Gastroesophageal sphincter (tissue), 4 donors: ENCODE measurements at regions not wholly inside any gene's neighbourhood (a gene's known extent, or its start where the extent isn't known, plus 50 kb on each side); places are given as distances from the start of the nearest gene placed in this dataset.
A peak's percentile ranks its signal among the peaks of the same experiment; 100 is the strongest.

Source experiments
- ATAC-seq: fragments of 150-250 bp; one replicate; pipeline ENCODE4 v1.9.1; 2016; ENCODE audit warnings: mild to moderate bottlenecking, moderate library complexity
- H3K27ac ChIP-seq, 4 donors: fragments of 200-600 bp; sonication (generic) in 3 of 4; 1 replicate in 3 of 4; 2 replicates in 1 of 4; pipeline ENCODE4 v1.5.1; 2016 to 2019
- H3K27me3 ChIP-seq: fragments of 200-600 bp; sonication (generic); one replicate; pipeline ENCODE4 v1.5.1; 2019
- H3K36me3 ChIP-seq, 2 donors: fragments of 200-600 bp; sonication (generic); one replicate each; pipeline ENCODE4 v1.5.1; 2019; ENCODE audit warnings: control low read depth in 1 of 2
- H3K4me1 ChIP-seq, 3 donors: fragments of 200-600 bp; sonication (generic); 1 replicate in 2 of 3; 2 replicates in 1 of 3; pipeline ENCODE4 v1.5.1; 2016 to 2019; ENCODE audit warnings: control low read depth in 2 of 3
- H3K4me3 ChIP-seq, 2 donors: fragments of 200-600 bp; sonication (generic); one replicate each; pipeline ENCODE4 v1.5.1; 2019; ENCODE audit warnings: mild to moderate bottlenecking in 1 of 2, moderate library complexity in 1 of 2
- H3K9me3 ChIP-seq, 3 donors: fragments of 200-600 bp; sonication (generic); one replicate each; pipeline ENCODE4 v1.5.1; 2017 to 2019; ENCODE audit warnings: control low read depth in 2 of 3
- CTCF ChIP-seq, 4 experiments: fragments of 200-600 bp in 2 of 4; fragments of 450-650 bp in 2 of 4; sonication (generic) in 1 of 4; IDR thresholded peaks; one replicate each; pipeline ENCODE4 v1.5.1; 2017 to 2019; ENCODE audit warnings: antibody characterized with exemption in 4 of 4, mild to moderate bottlenecking in 2 of 4, moderate library complexity in 2 of 4
- EP300 ChIP-seq: sonication (generic); formaldehyde crosslinking; IDR thresholded peaks from one replicate; pipeline ENCODE4 v1.6.1; 2017; ENCODE audit warnings: antibody characterized with exemption, mild to moderate bottlenecking
- POLR2A ChIP-seq, 2 donors: fragments of 450-650 bp; IDR thresholded peaks; one replicate each; pipeline ENCODE4 v1.6.1; 2017; ENCODE audit warnings: antibody characterized with exemption in 2 of 2, mild to moderate bottlenecking in 2 of 2, moderate library complexity in 1 of 2
- POLR2AphosphoS5 ChIP-seq: sonication (generic); formaldehyde crosslinking; IDR thresholded peaks from one replicate; pipeline ENCODE4 v1.6.1; 2017; ENCODE audit warnings: antibody characterized with exemption
- WGBS, 2 donors: methylation state at CpG; one replicate each; pipeline ENCODE4 v1.1.5; 2018; ENCODE audit warnings: low coverage in 1 of 2; 5-methylcytosine and 5-hydroxymethylcytosine counted together

DNA sequence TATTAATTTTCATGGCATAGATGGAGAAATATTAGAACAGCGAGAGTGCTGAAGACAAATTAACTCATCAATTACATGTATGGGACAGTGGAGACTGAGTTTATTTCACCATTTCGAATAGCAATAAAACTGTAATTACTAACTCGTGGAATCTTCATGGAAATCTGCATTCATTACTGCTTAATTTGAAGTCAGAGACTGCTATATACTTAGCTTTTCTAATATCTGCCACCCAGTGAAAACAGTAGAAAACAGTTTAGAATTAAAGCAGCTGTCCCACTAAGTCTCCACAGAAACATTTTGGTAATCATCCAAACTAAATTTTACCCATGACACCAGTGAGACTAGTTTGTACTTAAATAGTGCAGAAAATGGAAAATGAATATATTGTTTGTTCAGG is 56.8 kb downstream of the IZUMO3 start:
- ATAC-seq, result no peak
- Histone ChIP-seq H3K36me3 (no peaks in the 10 kb centered on the region), H3K9me3 (no peaks in the 10 kb centered on the region), H3K27me3 (no peaks in the 10 kb centered on the region), H3K27ac (no peak overlapping the region), H3K4me3 (no peak overlapping the region), H3K4me1 (peaks cover 0 to 31% (median 5%) of the 10 kb centered on the region in 3 donors)
- TF ChIP-seq POLR2A (IDR thresholded peaks at IDR 0.05) (no peak), EP300 (no peak), CTCF (IDR thresholded peaks at IDR 0.05) (no peak), POLR2AphosphoS5 (no peak)
- 16 to 56% methylated on average over 2 to 3 of the region's 3 CpGs for WGBS, 2 donors

GRCh38 chr9:24487946-24488345 is 57.8 kb downstream of the IZUMO3 start:
- Histone ChIP-seq H3K36me3 (no peaks in the 10 kb centered on the region), H3K9me3 (no peaks in the 10 kb centered on the region), H3K27me3 (no peaks in the 10 kb centered on the region), H3K27ac (no peak overlapping the region), H3K4me3 (no peak overlapping the region), H3K4me1 (peaks cover 0 to 31% (median 5%) of the 10 kb centered on the region in 3 donors)
- WGBS, 2 donors, result 80 to 100% methylated on average over 1 of the region's 1 CpG
- TF ChIP-seq POLR2A (IDR thresholded peaks at IDR 0.05) (no peak), CTCF (IDR thresholded peaks at IDR 0.05) (no peak), POLR2AphosphoS5 (no peak), EP300 (no peak)
- ATAC-seq, result no peak

GRCh38 chr9:24487250-24487861 is 58.3 kb downstream of the IZUMO3 start:
- H3K9me3 ChIP-seq, result no peaks in the 10 kb centered on the region
- no peak overlapping the region for H3K27ac ChIP-seq
- H3K4me3 ChIP-seq, result no peak overlapping the region
- no peaks in the 10 kb centered on the region for H3K27me3 ChIP-seq
- no peaks in the 10 kb centered on the region for H3K36me3 ChIP-seq
- no peak for TF ChIP-seq EP300
- peak in 2 of 4 experiments; percentile 20 to 34 for TF ChIP-seq CTCF (IDR thresholded peaks at IDR 0.05)
- no peak for TF ChIP-seq POLR2A (IDR thresholded peaks at IDR 0.05)
- TF ChIP-seq POLR2AphosphoS5, result peak; percentile 64
- 8 to 10% methylated on average over 3 of the region's 3 CpGs for WGBS, 2 donors
- H3K4me1 ChIP-seq, result peaks cover 0 to 31% (median 5%) of the 10 kb centered on the region in 3 donors
- peak; percentile 57 for ATAC-seq

DNA sequence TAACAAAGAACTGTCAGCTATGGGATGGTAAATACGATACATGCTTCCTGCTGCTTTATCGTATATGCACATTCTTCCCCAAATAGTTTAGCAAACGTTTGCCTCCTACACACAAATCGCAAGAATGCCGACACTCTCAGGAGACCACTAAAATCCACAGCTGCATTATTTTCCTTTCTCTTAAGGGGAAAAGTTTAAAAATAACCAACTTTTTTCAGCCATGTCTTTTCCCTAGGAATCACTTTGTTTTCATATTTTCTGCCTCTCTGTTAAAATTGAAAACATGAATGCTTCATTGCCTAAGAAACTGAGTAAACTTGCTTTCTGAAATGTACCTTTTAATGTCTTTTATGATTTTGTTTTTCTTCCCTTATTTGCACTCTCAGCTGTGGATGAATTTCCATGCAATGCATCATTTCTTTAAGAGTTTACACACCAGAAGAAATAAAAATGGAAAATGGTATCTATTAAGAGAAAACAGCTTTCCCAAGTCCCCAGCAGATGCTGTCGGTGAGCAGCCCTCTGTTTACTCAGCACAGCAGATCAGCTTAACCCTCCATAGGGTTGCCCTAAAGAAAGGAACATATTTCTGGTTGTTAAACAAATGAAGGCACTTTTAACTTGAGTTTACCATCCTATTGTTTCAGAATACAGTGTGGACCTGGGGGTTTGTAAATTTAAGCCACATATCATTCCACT is 66.2 kb downstream of the IZUMO3 start:
- no peak for ATAC-seq
- Histone ChIP-seq H3K9me3 (no peaks in the 10 kb centered on the region), H3K27ac (no peak overlapping the region), H3K4me1 (no peaks in the 10 kb centered on the region), H3K36me3 (no peaks in the 10 kb centered on the region), H3K4me3 (no peak overlapping the region), H3K27me3 (no peaks in the 10 kb centered on the region)
- no peak for TF ChIP-seq POLR2A (IDR thresholded peaks at IDR 0.05)
- 34 to 49% methylated on average over 6 of the region's 6 CpGs for WGBS, 2 donors

- WGBS, 2 donors, result 62% methylated on average over 2 of the region's 2 CpGs; no CpG with 5 or more reads in 1 of the 2 donors
- Histone ChIP-seq H3K36me3 (no peaks in the 10 kb centered on the region), H3K4me1 (no peaks in the 10 kb centered on the region), H3K4me3 (no peak overlapping the region), H3K27me3 (no peaks in the 10 kb centered on the region), H3K27ac (no peak overlapping the region), H3K9me3 (no peaks in the 10 kb centered on the region)
- TF ChIP-seq POLR2AphosphoS5 (no peak), EP300 (no peak), CTCF (IDR thresholded peaks at IDR 0.05) (no peak), POLR2A (IDR thresholded peaks at IDR 0.05) (no peak)
- ATAC-seq, result no peak
These were observed 81.3 kb downstream of the IZUMO3 start for GRCh38 chr9:24464319-24464951.
